Mesodermal cell (in vitro differentiated cells): ENCODE measurements at regions not wholly inside any gene's neighbourhood (a gene's known extent, or its start where the extent isn't known, plus 50 kb on each side); places are given as distances from the start of the nearest gene placed in this dataset.
"Not testable (repeated sequence)": the region's sequence is repeated elsewhere in the genome, so short reads cannot be mapped to it uniquely, and the experiment has no call there.

Experiments
- H3K27ac ChIP-seq: 2 replicates; pipeline ENCODE4 v1.7.0; 2013; ENCODE audit warnings: mild to moderate bottlenecking, low read depth, low read length, moderate library complexity; ENCODE audit not compliant: severe bottlenecking
- H3K36me3 ChIP-seq: 2 replicates; pipeline ENCODE4 v1.7.1; 2013; ENCODE audit warnings: mild to moderate bottlenecking, low read length, moderate library complexity; ENCODE audit not compliant: control insufficient read depth, insufficient read depth
- H3K4me1 ChIP-seq: one replicate; pipeline ENCODE4 v1.7.1; 2013; ENCODE audit warnings: mild to moderate bottlenecking, low read length; ENCODE audit not compliant: insufficient read depth, control insufficient read depth, poor library complexity, severe bottlenecking
- H3K4me3 ChIP-seq: 2 replicates; pipeline ENCODE4 v1.7.0; 2013; ENCODE audit warnings: low read length, control low read depth, mild to moderate bottlenecking; ENCODE audit not compliant: insufficient read depth, poor library complexity, severe bottlenecking; ENCODE audit errors: extremely low read depth
- H3K9me3 ChIP-seq: 2 replicates; pipeline ENCODE4 v1.7.1; 2013; ENCODE audit warnings: mild to moderate bottlenecking, low read length, moderate library complexity; ENCODE audit not compliant: control insufficient read depth
- WGBS, 2 experiments: methylation state at CpG; one replicate each; pipeline ENCODE4 v1.1.5; 2013; ENCODE audit warnings: missing lambda C conversion rate in 2 of 2; ENCODE audit not compliant: insufficient coverage in 2 of 2; 5-methylcytosine and 5-hydroxymethylcytosine counted together

DNA sequence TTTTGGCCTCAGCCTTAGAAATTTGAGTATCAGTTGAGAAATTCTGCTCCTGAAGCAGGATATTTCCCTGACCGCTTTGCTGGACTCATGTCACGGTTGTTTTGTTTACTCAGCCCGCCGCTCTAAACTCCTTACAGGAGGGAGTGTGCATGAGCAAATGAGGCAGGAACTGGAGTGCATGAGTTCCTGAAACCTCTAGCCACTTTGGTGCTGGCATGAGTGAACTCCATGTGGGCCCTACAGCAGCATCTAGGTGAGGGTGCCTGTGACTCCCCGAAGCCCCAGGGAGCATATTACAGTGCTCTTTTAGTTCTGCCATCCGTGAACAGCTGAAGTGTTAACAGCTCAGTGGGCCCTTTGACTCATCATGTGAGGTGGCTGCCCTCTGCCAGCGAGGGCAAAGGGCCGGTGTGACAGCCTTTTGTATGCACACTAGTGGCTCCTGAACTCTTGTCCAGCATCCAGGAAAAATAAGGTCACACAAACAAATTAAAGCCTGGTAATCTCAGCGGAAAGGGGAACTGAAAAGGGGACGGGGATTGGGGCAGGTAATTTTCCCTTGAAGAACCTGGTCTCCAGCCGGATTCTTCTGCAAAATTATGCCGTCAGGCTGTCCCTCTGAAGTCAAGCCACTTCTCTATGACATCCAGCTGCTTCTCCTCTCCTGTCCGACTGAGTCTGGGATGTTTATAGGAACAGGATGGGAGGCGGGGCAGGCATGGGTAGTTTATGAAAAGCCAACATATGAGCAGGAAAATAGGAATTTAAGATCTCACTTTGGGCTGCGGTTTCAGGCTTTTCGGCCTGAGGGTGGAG, 1668.7 kb downstream of the SUCLG1 start:
- Histone ChIP-seq H3K9me3 (no peaks in the 10 kb centered on the region), H3K4me3 (no peak overlapping the region), H3K4me1 (no peaks in the 10 kb centered on the region), H3K36me3 (no peaks in the 10 kb centered on the region), H3K27ac (no peak overlapping the region)
- 94 to 97% methylated on average over 6 to 9 of the region's 16 CpGs for WGBS, 2 experiments

DNA sequence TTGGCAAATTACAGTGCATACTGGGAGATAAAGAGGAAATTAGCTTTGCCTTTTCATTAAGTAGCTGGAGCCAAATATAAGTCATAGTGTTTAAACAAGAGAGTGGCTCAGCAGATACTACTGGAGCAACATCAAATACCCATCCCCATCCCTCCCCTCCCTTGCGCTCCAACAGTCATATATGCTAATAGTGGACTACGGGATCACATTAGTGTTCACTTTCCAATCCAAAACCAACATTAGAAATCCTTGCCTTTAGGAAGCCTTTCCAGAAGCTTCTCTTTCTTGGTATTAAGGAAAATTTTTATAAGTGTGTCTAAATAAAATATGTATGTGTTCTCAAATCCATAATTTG, 1669.3 kb downstream of the SUCLG1 start:
- Histone ChIP-seq H3K36me3 (no peaks in the 10 kb centered on the region), H3K27ac (no peak overlapping the region), H3K4me3 (no peak overlapping the region), H3K9me3 (no peaks in the 10 kb centered on the region), H3K4me1 (no peaks in the 10 kb centered on the region)
- 100% methylated on average over 2 of the region's 2 CpGs; no CpG with 5 or more reads in 1 of the 2 experiments for WGBS, 2 experiments

- H3K4me1 ChIP-seq, result no peaks in the 10 kb centered on the region
- no peaks in the 10 kb centered on the region for H3K36me3 ChIP-seq
- WGBS, 2 experiments, result no CpG with 5 or more reads among the region's 2 CpGs
- H3K27ac ChIP-seq, result no peak overlapping the region
- no peak overlapping the region for H3K4me3 ChIP-seq
- H3K9me3 ChIP-seq, result no peaks in the 10 kb centered on the region
These were observed 1677.7 kb downstream of the SUCLG1 start for GRCh38 chr2:82781176-82781915.

- Histone ChIP-seq H3K4me1 (no peaks in the 10 kb centered on the region), H3K27ac (no peak overlapping the region), H3K4me3 (no peak overlapping the region), H3K36me3 (no peaks in the 10 kb centered on the region), H3K9me3 (no peaks in the 10 kb centered on the region)
- 95 to 98% methylated on average over 5 to 6 of the region's 7 CpGs for WGBS, 2 experiments
These were observed 1679.0 kb downstream of the SUCLG1 start for GRCh38 chr2:82780050-82780449.

DNA sequence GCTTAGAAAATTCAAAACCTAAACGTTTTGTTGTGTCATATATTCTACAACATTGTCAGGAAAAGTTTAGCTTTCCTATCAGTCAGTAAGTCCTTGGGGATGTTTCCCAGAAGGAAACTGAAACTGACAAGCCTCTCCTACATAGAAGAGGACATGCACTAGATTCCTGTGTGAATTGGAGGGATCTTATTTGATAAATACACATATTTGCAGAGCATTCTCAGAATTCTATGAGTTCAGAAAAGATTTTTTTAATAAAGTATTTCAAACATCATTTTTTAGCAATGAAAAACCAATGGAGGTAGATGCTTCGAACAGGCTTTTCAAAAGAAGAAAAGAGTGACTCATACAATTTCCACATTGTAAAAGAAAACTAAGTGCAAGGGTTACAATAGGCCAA, 1706.7 kb downstream of the SUCLG1 start:
- H3K4me3 ChIP-seq, result no peak overlapping the region
- WGBS, 2 experiments, result no CpG with 5 or more reads among the region's 2 CpGs

DNA sequence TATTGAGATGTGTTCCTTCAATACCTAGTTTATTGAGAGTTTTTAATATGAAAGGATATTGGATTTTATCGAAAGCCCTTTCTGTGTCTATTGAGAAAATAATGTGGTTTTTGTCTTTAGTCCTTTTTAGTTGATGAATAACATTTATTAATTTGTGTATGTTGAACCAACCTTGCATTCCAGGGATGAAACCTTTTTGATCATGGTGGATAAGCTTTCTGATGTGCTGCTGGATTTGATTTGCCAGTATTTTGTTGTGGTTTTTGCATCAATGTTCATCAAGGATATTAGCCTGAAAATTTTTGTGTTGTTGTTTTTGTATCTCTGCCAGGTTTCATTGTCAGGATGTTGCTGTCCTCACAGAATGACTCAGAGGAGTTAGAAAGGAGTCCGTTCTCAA, 1710.4 kb downstream of the SUCLG1 start:
- 83 to 100% methylated on average over 1 of the region's 2 CpGs for WGBS, 2 experiments
- Histone ChIP-seq H3K4me1 (no peaks in the 10 kb centered on the region), H3K27ac (no peak overlapping the region), H3K4me3 (no peak overlapping the region), H3K9me3 (no peaks in the 10 kb centered on the region), H3K36me3 (no peaks in the 10 kb centered on the region)

More for the DNA sequence above, 1706.7 kb downstream of the SUCLG1 start:
- H3K27ac ChIP-seq, result no peak overlapping the region
- no peaks in the 10 kb centered on the region for H3K4me1 ChIP-seq
- H3K9me3 ChIP-seq, result no peaks in the 10 kb centered on the region
- H3K36me3 ChIP-seq, result no peaks in the 10 kb centered on the region

DNA sequence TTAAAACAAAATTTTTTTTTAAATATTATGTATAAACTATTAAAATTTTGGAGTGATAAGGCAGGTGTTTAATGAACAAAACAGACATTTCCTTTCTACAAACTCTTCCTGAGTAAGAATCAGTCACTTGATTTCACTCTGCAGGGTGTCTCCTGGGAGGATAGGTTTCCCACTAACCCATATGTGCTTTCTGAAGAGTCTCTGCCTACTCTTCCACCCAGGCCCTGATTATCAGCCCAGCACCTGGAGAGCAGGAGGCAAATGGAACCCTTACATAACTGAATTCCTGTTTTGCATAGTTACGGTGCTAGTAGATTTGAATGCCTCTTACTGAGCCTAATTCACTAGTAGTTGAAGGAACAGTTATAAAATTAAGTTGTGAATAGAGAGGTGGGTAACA, 1718.6 kb downstream of the SUCLG1 start:
- no peak overlapping the region for H3K27ac ChIP-seq
- H3K4me3 ChIP-seq, result no peak overlapping the region
- no peaks in the 10 kb centered on the region for H3K9me3 ChIP-seq
- no peaks in the 10 kb centered on the region for H3K36me3 ChIP-seq
- 100% methylated on average over 1 of the region's 1 CpG; no CpG with 5 or more reads in 1 of the 2 experiments for WGBS, 2 experiments
- no peaks in the 10 kb centered on the region for H3K4me1 ChIP-seq

GRCh38 chr2:82737965-82738364, 1721.1 kb downstream of the SUCLG1 start:
- not testable (repeated sequence) for H3K4me1 ChIP-seq, H3K9me3 ChIP-seq, H3K27ac ChIP-seq, H3K36me3 ChIP-seq, H3K4me3 ChIP-seq
- WGBS, 2 experiments, result 93 to 95% methylated on average over 12 to 14 of the region's 15 CpGs

GRCh38 chr2:82735336-82735735, 1723.7 kb downstream of the SUCLG1 start:
- no peak overlapping the region for H3K4me3 ChIP-seq
- H3K4me1 ChIP-seq, result no peaks in the 10 kb centered on the region
- no peaks in the 10 kb centered on the region for H3K9me3 ChIP-seq
- no peaks in the 10 kb centered on the region for H3K36me3 ChIP-seq
- H3K27ac ChIP-seq, result no peak overlapping the region
- 71 to 100% methylated on average over 2 of the region's 2 CpGs for WGBS, 2 experiments

DNA sequence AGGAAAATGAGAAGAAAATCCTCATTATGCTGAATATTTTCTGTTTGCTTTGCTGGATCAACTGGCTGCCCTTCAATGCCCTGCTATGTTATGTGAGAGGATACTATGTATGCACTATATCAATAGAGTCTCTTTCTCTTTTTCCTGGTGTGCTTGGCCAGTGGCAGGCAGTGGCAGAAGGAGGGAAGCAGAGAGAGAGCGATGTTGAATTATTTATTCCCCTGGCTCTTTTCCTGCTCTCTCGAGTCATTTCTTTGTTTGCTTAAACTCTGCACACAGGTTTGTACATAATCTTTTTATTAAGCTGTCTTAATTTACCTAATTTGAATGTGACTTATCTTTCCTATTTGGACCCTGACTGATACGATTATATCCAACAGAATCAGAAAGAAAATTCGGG, 1727.3 kb downstream of the SUCLG1 start:
- no peaks in the 10 kb centered on the region for H3K36me3 ChIP-seq
- no CpG with 5 or more reads among the region's 4 CpGs for WGBS, 2 experiments
- no peaks in the 10 kb centered on the region for H3K9me3 ChIP-seq
- no peak overlapping the region for H3K27ac ChIP-seq
- no peak overlapping the region for H3K4me3 ChIP-seq
- H3K4me1 ChIP-seq, result no peaks in the 10 kb centered on the region

GRCh38 chr2:82730811-82731210, 1728.3 kb downstream of the SUCLG1 start:
- 60% methylated on average over 1 of the region's 1 CpG; no CpG with 5 or more reads in 1 of the 2 experiments for WGBS, 2 experiments
- H3K9me3 ChIP-seq, result no peaks in the 10 kb centered on the region
- no peak overlapping the region for H3K27ac ChIP-seq
- H3K4me1 ChIP-seq, result no peaks in the 10 kb centered on the region
- no peak overlapping the region for H3K4me3 ChIP-seq
- H3K36me3 ChIP-seq, result no peaks in the 10 kb centered on the region
